ENCODE measurements at regions not wholly inside any gene's neighbourhood (a gene's known extent, or its start where the extent isn't known, plus 50 kb on each side); places are given as distances from the start of the nearest gene placed in this dataset.
"Not testable (repeated sequence)": the region's sequence is repeated elsewhere in the genome, so short reads cannot be mapped to it uniquely, and the experiment has no call there.

DNA sequence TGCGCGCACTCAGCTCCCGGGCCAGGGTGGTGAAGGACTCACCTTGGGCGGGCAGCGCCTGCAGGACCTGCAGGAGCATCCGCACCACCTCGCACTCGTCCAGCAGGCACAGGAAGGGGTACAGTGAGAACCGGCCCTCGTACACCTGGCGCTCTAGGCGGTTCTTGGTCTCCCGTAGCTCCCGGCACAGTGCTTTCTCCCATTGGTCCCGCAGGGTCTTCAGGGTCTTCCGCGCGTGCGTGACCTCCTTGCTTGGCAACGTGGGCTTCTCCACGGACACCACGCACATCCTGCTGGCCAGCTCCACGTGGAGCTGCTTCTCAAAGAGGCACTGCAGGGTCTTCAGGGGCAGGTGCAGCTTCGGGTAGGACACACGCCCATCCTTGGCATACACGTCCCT is 74.1 kb upstream of the MED13 start:
- Histone ChIP-seq H3K27me3 (ENCODE audit: control insufficient read depth in 3 of 3, insufficient read depth in 3 of 3, low read length in 2 of 3) (peaks cover 7 to 23% (median 9%) of the 10 kb centered on the region in 3 donors), H3K27ac (ENCODE audit: low read depth in 1 of 2, low read length in 1 of 2) (no peak overlapping the region), H3K9ac (ENCODE audit: insufficient read depth in 1 of 2, low read length in 2 of 2) (no peak overlapping the region), H3K4me1 (ENCODE audit: control insufficient read depth in 5 of 5, insufficient read depth in 5 of 5, low read length in 5 of 5) (peaks cover 0 to 10% (median 0%) of the 10 kb centered on the region in 5 donors), H3K9me3 (ENCODE audit: control insufficient read depth in 4 of 4, insufficient read depth in 3 of 4, low read length in 3 of 4) (peaks cover 0 to 17% (median 0%) of the 10 kb centered on the region in 4 donors), H3K36me3 (ENCODE audit: control insufficient read depth in 4 of 4, insufficient read depth in 4 of 4, low read length in 4 of 4) (no peaks in the 10 kb centered on the region), H3K4me3 (no peak overlapping the region)
- no peak for ATAC-seq (ENCODE audit: insufficient read depth, low FRiP score)
- 70 to 74% methylated on average over 25 to 26 of the region's 26 CpGs for WGBS, 2 donors
- TF ChIP-seq, protein P1, sequence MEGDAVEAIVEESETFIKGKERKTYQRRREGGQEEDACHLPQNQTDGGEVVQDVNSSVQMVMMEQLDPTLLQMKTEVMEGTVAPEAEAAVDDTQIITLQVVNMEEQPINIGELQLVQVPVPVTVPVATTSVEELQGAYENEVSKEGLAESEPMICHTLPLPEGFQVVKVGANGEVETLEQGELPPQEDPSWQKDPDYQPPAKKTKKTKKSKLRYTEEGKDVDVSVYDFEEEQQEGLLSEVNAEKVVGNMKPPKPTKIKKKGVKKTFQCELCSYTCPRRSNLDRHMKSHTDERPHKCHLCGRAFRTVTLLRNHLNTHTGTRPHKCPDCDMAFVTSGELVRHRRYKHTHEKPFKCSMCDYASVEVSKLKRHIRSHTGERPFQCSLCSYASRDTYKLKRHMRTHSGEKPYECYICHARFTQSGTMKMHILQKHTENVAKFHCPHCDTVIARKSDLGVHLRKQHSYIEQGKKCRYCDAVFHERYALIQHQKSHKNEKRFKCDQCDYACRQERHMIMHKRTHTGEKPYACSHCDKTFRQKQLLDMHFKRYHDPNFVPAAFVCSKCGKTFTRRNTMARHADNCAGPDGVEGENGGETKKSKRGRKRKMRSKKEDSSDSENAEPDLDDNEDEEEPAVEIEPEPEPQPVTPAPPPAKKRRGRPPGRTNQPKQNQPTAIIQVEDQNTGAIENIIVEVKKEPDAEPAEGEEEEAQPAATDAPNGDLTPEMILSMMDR (IDR thresholded peaks at IDR 0.05; ENCODE audit: control extremely low read depth, extremely low read depth) = no peak
- no peak for DNase-seq

DNA sequence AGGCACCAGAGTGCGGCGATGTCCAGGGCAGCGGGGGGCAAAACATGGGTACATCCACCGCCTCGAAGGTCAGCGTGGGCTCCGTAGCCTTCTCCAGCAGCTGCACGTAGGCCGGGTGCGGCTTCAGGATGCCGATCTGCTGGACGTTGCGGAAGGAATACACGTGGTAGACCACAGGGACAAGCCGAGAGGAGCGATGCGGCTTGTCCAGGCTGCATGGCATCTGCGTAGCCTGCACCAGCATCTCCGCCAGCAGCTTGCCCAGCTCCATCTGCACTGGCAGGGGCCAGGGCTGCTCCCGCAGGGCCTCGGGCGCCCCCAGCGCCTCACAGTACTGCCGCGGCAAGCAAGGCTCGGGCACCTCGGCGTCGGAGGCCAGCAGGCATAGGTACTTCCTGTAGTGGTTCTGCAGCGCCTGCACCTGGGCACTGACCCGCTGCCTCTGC is 73.6 kb upstream of the MED13 start:
- H3K27ac ChIP-seq (ENCODE audit: low read depth in 1 of 2, low read length in 1 of 2); ATAC-seq (ENCODE audit: insufficient read depth, low FRiP score); H3K4me3 ChIP-seq; H3K36me3 ChIP-seq (ENCODE audit: control insufficient read depth in 4 of 4, insufficient read depth in 4 of 4, low read length in 4 of 4); H3K4me1 ChIP-seq (ENCODE audit: control insufficient read depth in 5 of 5, insufficient read depth in 5 of 5, low read length in 5 of 5); H3K9ac ChIP-seq (ENCODE audit: insufficient read depth in 1 of 2, low read length in 2 of 2): not testable (repeated sequence)
- DNase-seq = peak in 1 of 3 donors; percentile 5
- 14 to 17% methylated on average over 31 of the region's 31 CpGs for WGBS, 2 donors
- peaks cover 0 to 17% (median 0%) of the 10 kb centered on the region in 4 donors for H3K9me3 ChIP-seq (ENCODE audit: control insufficient read depth in 4 of 4, insufficient read depth in 3 of 4, low read length in 3 of 4)
- peaks cover 7 to 23% (median 9%) of the 10 kb centered on the region in 3 donors for H3K27me3 ChIP-seq (ENCODE audit: control insufficient read depth in 3 of 3, insufficient read depth in 3 of 3, low read length in 2 of 3)

DNA sequence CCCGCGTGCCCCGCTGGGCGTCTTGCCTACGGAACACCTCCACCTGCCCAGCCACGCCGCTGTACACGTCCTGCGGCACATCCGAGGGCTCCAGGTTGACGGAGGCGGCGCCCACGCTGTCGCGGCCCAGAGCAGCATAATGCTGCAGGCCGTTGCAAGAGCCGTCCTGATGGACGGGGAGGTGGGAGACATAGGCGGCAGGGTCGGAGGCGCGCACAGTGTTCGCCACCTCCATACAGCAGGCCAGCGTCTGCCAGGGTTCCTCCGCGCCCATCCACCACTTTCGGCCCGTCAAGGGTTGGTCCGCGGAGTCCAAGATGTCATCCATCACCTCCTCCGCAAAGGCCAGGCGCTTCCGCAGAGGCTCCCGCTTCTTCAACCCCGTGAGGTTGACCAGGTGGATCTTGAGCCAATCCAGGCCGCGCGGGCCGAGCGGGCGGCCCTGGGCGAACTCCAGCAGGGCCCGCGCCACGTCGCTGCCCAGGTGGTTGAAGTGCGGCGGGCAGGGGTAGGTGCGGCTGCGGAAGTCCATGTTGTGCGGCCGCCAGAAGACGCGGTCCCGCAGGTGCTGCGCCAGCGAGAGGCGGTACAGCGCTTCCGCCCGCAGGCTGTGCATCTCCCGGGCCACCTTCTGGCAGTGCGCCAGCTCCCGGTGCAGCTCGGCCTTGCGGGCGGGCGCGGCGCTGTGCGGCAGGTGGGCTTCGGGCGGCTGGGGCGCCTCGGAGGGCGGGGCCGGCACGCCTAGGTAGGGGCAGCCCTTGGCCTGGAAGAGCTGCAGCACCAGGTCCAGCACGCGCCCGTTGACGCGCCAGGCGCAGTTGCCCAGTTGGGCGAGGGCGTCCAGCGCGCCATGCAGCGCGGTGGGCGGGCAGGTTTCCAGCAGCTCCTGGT is 72.9 kb upstream of the MED13 start:
- Histone ChIP-seq H3K9me3 (ENCODE audit: control insufficient read depth in 4 of 4, insufficient read depth in 3 of 4, low read length in 3 of 4) (peaks cover 0 to 17% (median 0%) of the 10 kb centered on the region in 4 donors), H3K27me3 (ENCODE audit: control insufficient read depth in 3 of 3, insufficient read depth in 3 of 3, low read length in 2 of 3) (peaks cover 7 to 23% (median 9%) of the 10 kb centered on the region in 3 donors)
- WGBS, 2 donors = 19 to 20% methylated on average over 78 to 92 of the region's 92 CpGs
- peak in 2 of 3 donors; percentile 5 to 13 for DNase-seq
- not testable (repeated sequence) for H3K36me3 ChIP-seq (ENCODE audit: control insufficient read depth in 4 of 4, insufficient read depth in 4 of 4, low read length in 4 of 4); H3K9ac ChIP-seq (ENCODE audit: insufficient read depth in 1 of 2, low read length in 2 of 2); H3K27ac ChIP-seq (ENCODE audit: low read depth in 1 of 2, low read length in 1 of 2); H3K4me3 ChIP-seq; H3K4me1 ChIP-seq (ENCODE audit: control insufficient read depth in 5 of 5, insufficient read depth in 5 of 5, low read length in 5 of 5); ATAC-seq (ENCODE audit: insufficient read depth, low FRiP score)

DNA sequence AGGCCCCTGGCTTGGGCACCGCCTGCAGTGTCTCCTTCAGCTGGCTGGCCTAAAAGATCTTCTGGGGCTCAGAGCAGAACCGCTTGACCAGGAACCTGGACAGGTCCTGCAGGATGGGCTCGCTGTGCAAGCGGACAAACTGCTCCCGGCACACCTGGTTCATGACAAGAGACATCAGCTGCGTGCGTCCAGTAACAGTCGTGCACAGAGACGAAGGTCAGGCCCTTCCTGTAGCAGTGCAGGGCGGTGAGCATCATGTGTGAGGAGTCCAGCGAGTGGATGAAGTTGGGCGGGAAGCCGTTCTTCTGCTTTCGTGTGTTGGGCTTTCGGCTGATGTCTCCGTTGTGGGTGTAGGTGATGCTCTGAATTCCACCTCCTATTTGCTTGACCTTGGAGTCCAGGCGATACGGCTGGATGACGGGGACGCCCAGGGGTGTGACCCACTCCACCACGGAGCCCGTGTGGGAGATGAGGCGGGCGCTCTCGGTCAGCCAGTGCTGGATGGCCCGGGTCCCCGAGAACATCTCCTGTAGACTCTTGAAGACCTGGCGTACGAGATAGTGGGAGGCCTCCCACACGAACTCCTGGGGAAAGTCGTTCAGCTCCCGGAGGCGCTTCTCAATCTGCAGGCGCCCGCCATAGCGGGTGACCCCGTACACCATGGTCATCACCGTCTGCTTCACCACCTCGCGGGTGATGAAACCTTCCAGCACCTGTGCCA is 72.1 kb upstream of the MED13 start:
- 92 to 94% methylated on average over 40 of the region's 40 CpGs for WGBS, 2 donors
- not testable (repeated sequence) for DNase-seq; H3K9ac ChIP-seq (ENCODE audit: insufficient read depth in 1 of 2, low read length in 2 of 2); H3K4me3 ChIP-seq; ATAC-seq (ENCODE audit: insufficient read depth, low FRiP score); H3K27ac ChIP-seq (ENCODE audit: low read depth in 1 of 2, low read length in 1 of 2); H3K4me1 ChIP-seq (ENCODE audit: control insufficient read depth in 5 of 5, insufficient read depth in 5 of 5, low read length in 5 of 5); H3K36me3 ChIP-seq (ENCODE audit: control insufficient read depth in 4 of 4, insufficient read depth in 4 of 4, low read length in 4 of 4)
- peaks cover 7 to 23% (median 9%) of the 10 kb centered on the region in 3 donors for H3K27me3 ChIP-seq (ENCODE audit: control insufficient read depth in 3 of 3, insufficient read depth in 3 of 3, low read length in 2 of 3)
- H3K9me3 ChIP-seq (ENCODE audit: control insufficient read depth in 4 of 4, insufficient read depth in 3 of 4, low read length in 3 of 4) = peaks cover 0 to 17% (median 0%) of the 10 kb centered on the region in 4 donors

Data from lung (tissue), 11 donors.